Activated CD8-positive, alpha-beta memory T cell treated with anti-CD3 and anti-CD28 coated beads for 36 hours (primary cell): ENCODE measurements at regions not wholly inside any gene's neighbourhood (a gene's known extent, or its start where the extent isn't known, plus 50 kb on each side); places are given as distances from the start of the nearest gene placed in this dataset.
"Not testable (repeated sequence)": the region's sequence is repeated elsewhere in the genome, so short reads cannot be mapped to it uniquely, and the experiment has no call there.

Experiments used
- CTCF ChIA-PET: fragments of 350-600 bp; sonication (Branson Sonifier 250); formaldehyde crosslinking; loops from one replicate; lab custom pipeline; 2021; ENCODE audit warnings: antibody characterized with exemption; lab: Charles Lee
- POLR2A ChIA-PET: fragments of 350-600 bp; sonication (Branson Sonifier 250); formaldehyde crosslinking; loops from one replicate; lab custom pipeline; 2021; ENCODE audit warnings: antibody characterized with exemption; lab: Charles Lee

GRCh38 chr12:96128292-96128691 lies 65.9 kb upstream of the ELK3 start:
- CTCF ChIA-PET = interaction anchor here (0.6 kb wide), 1 partner anchor 104 kb away, joined by 3 read pairs; no protein-coding TSS in a partner anchor
- POLR2A ChIA-PET = not testable (repeated sequence)

DNA sequence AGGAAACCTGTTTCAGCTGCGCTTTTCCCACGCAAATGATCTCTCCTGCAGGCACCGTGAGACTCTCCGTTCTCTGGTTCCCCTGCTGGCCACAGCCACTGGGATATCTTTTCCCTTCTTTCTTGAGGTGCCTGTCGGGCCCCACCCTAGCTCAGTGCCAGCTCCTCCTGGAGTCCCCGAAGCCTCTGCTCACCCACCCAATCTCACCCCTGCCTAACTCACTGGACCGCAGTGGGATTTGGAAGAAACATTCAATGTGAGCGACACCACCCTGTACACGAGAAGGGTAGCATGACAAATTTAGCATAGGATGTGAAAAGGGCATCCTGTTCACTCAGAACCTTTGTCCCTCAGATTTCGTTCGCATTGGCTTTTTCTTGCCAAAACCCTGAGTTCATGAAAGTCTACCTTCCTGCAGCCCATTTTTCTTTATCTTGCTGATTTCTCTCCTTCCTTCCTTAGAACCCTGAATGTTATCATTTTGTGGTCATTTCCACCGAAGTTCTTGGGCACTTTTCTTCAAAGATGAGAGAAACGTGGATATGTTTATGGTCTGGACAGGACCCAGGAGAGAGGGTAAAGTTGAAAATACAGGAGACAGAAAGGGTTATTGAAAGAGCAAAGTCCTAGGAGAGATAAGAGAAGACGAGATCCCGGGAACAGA lies 63.6 kb upstream of the ELK3 start:
- ChIA-PET CTCF (no interaction called here), POLR2A (no interaction called here)

GRCh38 chr12:96131230-96131788 lies 62.9 kb upstream of the ELK3 start:
- CTCF ChIA-PET = no interaction called here
- POLR2A ChIA-PET = no interaction called here

- ChIA-PET POLR2A (no interaction called here), CTCF (interaction anchor here (0.6 to 1.0 kb wide), 4 partner anchors 13 to 74 kb away, joined by 3 to 4 read pairs (median 3); no protein-coding TSS in a partner anchor)
Measured at GRCh38 chr12:96132819-96133218, 61.4 kb upstream of the ELK3 start.

DNA sequence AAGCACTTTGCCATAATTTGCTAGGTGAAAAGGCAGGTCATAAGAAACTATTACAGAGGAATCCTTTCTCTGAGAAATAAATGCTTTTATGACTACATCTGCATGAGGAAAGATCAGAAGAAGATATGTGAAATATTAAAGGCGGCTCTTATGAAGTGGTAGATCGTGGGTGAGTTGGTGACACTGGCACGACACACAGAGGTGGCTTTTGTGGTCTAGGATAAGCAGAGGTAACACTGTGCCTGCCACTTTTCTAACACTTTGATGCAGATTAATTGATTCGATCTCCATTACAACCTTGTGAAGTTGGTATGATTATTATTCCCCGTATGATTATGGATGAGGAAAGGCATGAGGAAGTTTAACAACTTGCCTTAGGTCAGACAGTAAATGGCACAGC lies 60.0 kb upstream of the ELK3 start:
- ChIA-PET POLR2A (no interaction called here), CTCF (interaction anchor here (1.0 kb wide), 1 partner anchor 8 kb away, joined by 3 read pairs; no protein-coding TSS in a partner anchor)

DNA sequence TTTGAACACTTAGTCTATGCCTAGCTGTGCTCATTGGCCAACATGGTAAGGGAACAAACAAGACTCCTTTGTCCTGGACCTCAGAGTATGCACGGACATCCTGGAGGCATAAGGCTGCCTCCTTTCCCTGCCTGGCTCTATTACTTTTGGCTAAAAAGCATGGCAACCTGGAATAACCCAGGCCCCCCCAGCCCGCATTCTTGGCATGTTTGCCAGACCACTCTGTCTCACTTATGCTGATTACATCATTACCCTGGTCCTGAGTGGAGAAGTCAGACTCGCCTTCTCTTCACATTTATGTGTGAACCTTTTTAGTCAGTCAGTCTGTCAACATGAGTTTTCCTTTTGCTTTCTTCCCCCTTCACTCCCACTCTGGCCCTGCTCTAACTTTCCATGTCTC lies 58.0 kb upstream of the ELK3 start:
- ChIA-PET CTCF (no interaction called here), POLR2A (no interaction called here)

DNA sequence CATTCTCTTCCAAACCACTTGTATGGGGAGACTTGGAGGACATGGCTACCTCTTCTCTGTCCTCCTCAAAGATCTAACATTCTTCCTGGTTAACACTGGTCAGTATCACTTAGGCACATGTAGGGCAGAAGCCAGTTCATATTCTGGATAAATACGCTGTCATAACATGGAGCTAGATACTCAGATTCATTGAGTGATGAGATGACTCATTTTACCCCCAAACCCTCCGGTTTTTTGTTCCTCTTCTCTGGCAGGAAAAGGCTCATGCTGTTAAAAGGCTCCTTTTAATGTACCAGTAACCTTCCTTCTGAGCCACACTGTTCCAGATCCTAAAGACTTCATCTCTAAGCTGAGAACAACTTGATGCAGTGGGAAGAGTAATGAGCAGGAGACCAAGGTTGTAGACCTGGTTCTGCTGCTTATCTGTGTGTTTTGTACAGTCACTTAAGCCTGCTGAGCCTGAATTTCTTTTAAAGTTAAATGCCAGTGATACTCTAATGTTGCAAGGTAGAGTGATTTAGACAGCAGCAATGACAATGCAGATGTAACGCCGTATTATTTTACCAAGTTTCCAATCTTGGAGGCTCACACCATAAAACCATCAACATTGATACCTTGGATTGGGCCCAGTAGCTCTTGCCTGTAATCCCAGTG lies 57.3 kb upstream of the ELK3 start:
- ChIA-PET CTCF (no interaction called here), POLR2A (no interaction called here)

GRCh38 chr12:96140174-96140573 lies 54.0 kb upstream of the ELK3 start:
- CTCF ChIA-PET = no interaction called here
- POLR2A ChIA-PET = no interaction called here

DNA sequence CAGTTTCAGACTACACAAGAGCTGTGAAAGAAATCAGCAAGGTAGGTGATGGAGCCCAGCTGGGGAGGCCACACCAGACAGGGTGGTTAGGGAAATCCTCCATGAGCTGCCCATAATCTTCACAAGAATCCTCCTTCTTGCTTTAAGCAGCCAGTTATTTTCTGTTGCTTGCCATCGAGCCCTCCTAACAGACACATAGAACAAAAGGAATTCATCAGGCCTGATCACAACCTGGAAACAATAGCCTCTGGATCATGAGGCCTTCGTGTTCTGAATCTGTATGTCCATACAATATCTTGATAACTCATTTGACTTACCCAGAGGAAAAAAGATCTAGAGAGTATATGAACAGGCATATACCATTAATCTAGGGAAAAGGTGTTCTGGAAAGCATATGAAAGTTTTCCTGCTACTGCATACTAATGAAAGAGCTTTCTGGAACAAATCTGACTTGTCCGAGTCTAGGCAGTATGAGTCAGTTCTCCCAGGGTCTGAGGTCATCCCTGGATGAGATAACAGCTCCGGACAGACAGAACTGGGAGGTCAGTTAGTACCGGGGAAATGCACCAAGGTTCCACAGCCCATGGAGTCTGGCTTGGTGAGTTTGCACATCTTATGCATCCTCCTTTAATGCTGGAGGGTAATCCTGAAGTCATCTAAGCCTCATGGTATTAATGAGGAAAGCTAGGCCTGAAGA lies 52.8 kb upstream of the ELK3 start:
- POLR2A ChIA-PET = no interaction called here
- CTCF ChIA-PET = interaction anchor here (1.1 kb wide), 1 partner anchor 7 kb away, joined by 3 read pairs; no protein-coding TSS in a partner anchor

DNA sequence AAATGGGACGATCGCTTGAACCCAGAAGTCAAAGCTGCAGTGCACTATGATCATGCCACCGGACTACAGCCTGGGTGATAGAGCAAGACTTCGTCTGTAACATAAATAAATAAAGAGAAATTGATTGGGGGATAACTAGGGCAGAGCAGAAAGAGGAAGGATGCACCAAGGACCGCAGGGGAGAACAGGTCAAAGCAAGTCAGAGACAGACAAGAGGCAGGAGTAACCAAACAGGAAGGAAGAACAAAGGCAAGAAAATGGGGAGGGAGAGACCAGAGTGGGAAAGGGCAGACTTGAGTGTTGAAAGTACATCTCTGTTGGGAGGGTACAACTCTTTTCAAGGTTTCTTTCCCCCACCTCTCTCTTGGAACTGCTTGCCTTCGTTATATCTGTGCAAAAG lies 50.8 kb upstream of the ELK3 start:
- ChIA-PET POLR2A (no interaction called here), CTCF (no interaction called here)

- POLR2A ChIA-PET = no interaction called here
- CTCF ChIA-PET = no interaction called here
Measured at GRCh38 chr12:96143827-96144565, 50.2 kb upstream of the ELK3 start.
